GM12874 (cell line): ENCODE measurements at regions not wholly inside any gene's neighbourhood (a gene's known extent, or its start where the extent isn't known, plus 50 kb on each side); places are given as distances from the start of the nearest gene placed in this dataset.

Experiments used
- TF ChIP-seq, protein P1 (sequence below): IDR thresholded peaks from 2 replicates; pipeline ENCODE4 v1.5.1; 2011; ENCODE audit warnings: low read depth, mild to moderate bottlenecking, control low read depth, low read length, moderate library complexity; ENCODE audit not compliant: insufficient read depth

DNA sequence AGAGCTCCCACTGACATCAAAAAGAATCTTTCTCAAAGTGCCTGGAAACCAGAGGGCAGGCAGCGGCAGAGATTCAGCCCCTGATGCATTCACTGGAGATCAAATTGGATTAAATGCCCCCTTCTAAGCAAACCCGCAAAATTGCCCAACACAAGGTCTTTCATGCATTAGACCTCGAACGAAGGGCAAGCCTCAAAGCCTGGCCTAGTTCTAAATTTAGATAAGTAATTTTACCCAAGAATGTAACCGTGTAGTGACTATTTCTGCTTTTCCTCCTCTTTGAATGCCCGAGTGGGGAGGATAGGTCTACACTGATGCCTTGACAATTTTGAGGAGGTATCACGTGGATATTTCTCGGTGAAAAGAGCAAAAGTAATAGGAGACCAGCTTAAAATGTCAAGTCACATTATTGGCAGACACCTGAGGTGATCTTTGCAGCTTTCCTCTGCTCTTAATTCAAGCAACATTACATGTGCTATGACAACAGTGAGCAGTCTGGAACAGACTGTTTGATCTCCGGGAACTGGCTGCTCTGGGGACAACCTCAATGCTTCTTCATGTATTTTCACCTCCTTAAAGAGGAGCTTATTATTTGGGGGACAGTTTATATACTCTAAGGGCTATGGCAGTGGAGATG is 1263.5 kb upstream of the AUTS2 start:
- TF ChIP-seq, protein P1, sequence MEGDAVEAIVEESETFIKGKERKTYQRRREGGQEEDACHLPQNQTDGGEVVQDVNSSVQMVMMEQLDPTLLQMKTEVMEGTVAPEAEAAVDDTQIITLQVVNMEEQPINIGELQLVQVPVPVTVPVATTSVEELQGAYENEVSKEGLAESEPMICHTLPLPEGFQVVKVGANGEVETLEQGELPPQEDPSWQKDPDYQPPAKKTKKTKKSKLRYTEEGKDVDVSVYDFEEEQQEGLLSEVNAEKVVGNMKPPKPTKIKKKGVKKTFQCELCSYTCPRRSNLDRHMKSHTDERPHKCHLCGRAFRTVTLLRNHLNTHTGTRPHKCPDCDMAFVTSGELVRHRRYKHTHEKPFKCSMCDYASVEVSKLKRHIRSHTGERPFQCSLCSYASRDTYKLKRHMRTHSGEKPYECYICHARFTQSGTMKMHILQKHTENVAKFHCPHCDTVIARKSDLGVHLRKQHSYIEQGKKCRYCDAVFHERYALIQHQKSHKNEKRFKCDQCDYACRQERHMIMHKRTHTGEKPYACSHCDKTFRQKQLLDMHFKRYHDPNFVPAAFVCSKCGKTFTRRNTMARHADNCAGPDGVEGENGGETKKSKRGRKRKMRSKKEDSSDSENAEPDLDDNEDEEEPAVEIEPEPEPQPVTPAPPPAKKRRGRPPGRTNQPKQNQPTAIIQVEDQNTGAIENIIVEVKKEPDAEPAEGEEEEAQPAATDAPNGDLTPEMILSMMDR, result no peak

DNA sequence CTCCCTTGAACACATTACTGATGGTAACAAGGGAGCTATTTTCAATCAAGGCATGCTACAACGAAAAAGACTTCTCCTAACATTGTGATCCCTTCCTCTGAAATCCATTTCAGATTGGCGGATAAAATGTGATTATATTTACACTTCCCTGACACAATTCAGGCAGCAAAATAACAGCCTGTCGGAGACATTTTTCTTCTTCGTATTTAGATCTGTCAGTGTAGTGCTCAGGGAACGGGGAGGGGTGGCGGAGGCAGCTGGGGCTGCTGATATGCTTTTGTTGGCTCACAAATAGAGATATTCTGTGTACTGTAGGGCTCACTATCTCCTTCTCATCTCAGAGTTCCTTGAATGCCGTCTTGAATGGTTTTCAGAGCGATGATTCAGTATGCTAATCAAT is 1261.7 kb upstream of the AUTS2 start:
- TF ChIP-seq, protein P1, result no peak

DNA sequence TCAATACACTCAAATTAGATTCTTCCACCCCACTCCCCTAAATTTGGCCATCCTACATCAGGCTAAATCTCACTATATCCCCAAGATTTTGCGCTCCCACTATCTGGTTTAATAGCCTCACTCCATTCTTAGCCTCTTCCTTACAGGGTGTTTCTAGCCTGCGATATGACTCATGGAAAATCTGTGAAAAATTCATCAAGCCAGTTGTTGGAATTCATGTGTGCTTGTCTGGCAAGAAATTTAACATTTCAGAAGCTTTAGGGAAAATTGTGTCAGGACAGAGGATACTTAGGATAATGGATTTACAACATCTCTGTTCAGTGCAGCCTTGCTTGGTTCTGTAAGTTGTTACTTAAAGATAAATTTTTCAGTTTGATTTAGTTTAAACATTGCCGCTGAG is 1249.9 kb upstream of the AUTS2 start:
- TF ChIP-seq, protein P1, result no peak

DNA sequence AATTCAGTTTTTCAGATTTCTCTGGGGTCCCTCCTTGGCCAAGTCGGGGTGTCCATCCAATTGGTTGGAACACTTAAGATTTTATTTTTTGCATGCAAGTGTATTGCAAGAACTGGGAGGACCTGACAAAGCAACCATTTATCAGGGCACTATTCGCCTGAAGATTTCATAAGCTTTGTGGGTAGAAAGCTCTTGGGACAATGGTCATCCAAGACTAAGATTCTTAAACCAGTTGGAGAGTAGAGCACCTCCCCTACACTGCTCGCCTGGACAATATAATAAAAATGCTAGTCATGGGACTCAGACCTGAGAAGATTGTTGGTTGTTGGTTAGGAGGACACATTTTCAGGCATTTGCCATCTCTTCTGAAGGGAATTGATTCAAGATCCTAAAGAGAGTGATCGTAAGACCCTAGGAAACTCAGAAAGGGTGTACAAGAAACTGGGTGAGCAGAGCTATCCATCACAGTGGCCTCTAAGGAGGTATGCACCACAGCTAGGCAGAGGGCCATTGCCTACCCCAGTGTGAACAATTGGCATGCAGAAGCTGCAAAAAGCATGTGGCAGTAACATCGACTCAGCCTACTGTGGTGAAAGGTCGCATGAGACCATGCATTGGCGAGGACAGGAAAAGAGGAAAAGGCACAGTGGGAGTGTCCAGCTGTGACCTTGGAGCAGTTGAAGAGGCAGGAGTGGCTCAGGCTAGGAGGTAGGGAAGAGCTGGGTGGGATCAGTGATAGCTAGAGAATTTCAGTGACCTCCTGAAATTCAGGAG is 1235.3 kb upstream of the AUTS2 start:
- TF ChIP-seq, protein P1, result no peak

DNA sequence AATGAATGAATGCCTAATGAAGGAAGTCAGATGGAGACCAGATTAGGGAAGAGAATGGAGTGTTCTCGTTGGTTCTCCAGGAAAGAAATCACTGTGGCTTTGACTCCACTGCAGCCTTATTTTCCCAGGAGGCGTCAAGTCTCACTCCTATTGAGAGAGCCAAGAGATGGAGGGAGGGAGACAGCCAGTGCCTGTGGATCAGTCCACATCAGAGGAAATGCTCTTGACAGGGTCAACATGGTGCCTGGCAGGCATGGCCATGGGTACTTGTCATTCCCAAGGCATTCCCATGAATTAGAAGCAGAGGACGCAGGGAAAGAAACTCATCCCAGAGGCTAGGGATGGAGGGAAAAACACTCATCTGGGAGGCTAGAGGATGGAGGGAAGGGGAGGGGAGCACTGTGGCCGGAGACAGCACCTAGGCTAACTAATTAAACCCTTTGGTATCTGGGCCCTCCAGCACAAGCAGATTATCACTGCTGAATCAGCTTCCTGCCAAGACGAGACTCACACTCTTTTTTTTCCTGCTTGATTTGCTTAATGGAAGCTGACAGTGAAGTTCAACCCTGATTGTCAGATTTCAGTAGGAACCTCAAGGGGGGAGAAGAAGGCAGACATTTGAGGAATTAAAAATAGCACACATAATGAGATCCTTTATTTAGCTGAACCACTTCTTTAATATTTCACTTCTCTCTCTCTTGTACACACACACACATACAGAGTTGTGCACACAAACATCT is 1233.2 kb upstream of the AUTS2 start:
- TF ChIP-seq, protein P1, result no peak

DNA sequence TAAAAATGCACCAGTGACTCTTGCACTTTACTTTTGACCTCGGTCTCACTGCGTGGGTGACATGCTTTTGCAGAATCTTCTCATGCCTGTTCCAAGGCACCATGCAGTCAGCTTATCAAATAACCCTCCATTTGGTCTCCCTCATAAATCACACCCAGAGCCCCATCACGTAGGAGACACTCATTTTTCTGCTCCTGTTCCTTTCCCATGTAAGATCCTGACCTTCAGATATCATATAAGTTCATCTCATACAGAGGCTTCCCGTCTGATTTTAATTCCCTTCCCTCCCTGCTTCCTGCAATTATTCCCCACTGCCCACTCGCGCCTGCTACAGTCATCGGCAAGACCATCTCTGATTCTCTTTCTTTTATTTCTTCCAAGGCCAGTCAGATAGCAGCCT is 1226.3 kb upstream of the AUTS2 start:
- TF ChIP-seq, protein P1, result no peak

DNA sequence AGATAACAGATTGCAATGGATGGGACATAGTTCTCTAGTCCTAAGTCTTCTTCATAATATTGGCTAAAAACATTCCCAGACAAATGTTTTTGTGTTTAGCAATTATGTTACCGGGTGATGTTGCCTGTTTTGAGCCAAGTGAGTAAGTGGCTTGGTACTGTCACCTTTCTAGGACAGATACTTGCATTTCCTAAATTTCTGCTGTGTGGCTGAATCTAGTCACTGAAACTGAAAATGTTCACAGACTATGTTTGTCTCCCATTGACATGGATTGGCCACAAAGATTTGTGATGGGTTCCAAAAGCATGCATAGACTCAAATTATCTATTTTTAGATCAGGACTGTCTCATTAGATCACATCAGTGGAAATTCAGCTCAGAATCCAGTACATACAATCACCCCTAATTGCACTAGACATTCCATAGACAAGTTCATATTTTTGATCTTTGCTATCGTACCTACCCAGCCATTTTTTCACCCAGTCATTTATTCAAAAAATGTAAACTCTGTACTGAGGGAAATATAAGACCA is 1222.1 kb upstream of the AUTS2 start:
- TF ChIP-seq, protein P1, result no peak
